MG63 (cell line): ENCODE measurements at regions not wholly inside any gene's neighbourhood (a gene's known extent, or its start where the extent isn't known, plus 50 kb on each side); places are given as distances from the start of the nearest gene placed in this dataset.
"Not testable (repeated sequence)": the region's sequence is repeated elsewhere in the genome, so short reads cannot be mapped to it uniquely, and the experiment has no call there.

Experiments
- DNase-seq: peaks from one replicate; pipeline ENCODE4 v3.0.0-alpha.2; 2020
- H3K27me3 ChIP-seq: fragments of 250-450 bp; sonication (Bioruptor Pico); 2 replicates; pipeline ENCODE4 v1.5.1; 2020; ENCODE audit warnings: mild to moderate bottlenecking, moderate library complexity
- H3K36me3 ChIP-seq: fragments of 250-450 bp; sonication (Bioruptor Pico); 2 replicates; pipeline ENCODE4 v1.5.1; 2020; ENCODE audit warnings: mild to moderate bottlenecking, moderate library complexity
- H3K4me3 ChIP-seq: fragments of 250-450 bp; sonication (Bioruptor Pico); 2 replicates; pipeline ENCODE4 v1.5.1; 2020; ENCODE audit warnings: mild to moderate bottlenecking, moderate library complexity
- H3K9me3 ChIP-seq: fragments of 250-450 bp; sonication (Bioruptor Pico); 2 replicates; pipeline ENCODE4 v1.5.1; 2020; ENCODE audit warnings: mild to moderate bottlenecking, moderate library complexity

GRCh38 chr15:31212326-31213080 lies 111.0 kb upstream of the TRPM1 start:
- Histone ChIP-seq H3K36me3 (no peaks in the 10 kb centered on the region), H3K27me3 (no peaks in the 10 kb centered on the region), H3K4me3 (no peak overlapping the region), H3K9me3 (no peaks in the 10 kb centered on the region)
- no peak for DNase-seq

GRCh38 chr15:31214158-31214863 lies 112.3 kb upstream of the KLF13 start:
- Histone ChIP-seq H3K27me3 (no peaks in the 10 kb centered on the region), H3K4me3 (no peak overlapping the region), H3K9me3 (no peaks in the 10 kb centered on the region), H3K36me3 (no peaks in the 10 kb centered on the region)
- no peak for DNase-seq

GRCh38 chr15:31214864-31215489 lies 111.7 kb upstream of the KLF13 start:
- no peaks in the 10 kb centered on the region for H3K36me3 ChIP-seq
- no peak overlapping the region for H3K4me3 ChIP-seq
- no peaks in the 10 kb centered on the region for H3K9me3 ChIP-seq
- no peaks in the 10 kb centered on the region for H3K27me3 ChIP-seq
- peak; percentile 64 for DNase-seq

- Histone ChIP-seq H3K36me3 (no peaks in the 10 kb centered on the region), H3K9me3 (no peaks in the 10 kb centered on the region), H3K4me3 (peak overlapping the region; percentile 43), H3K27me3 (no peaks in the 10 kb centered on the region)
- DNase-seq, result peak; percentile 63
Measured at GRCh38 chr15:31215490-31216214, 111.0 kb upstream of the KLF13 start.

GRCh38 chr15:31216215-31216911 lies 110.3 kb upstream of the KLF13 start:
- H3K9me3 ChIP-seq, result no peaks in the 10 kb centered on the region
- no peaks in the 10 kb centered on the region for H3K36me3 ChIP-seq
- no peaks in the 10 kb centered on the region for H3K27me3 ChIP-seq
- no peak overlapping the region for H3K4me3 ChIP-seq
- DNase-seq, result peak; percentile 72

- Histone ChIP-seq H3K9me3 (no peaks in the 10 kb centered on the region), H3K36me3 (no peaks in the 10 kb centered on the region), H3K4me3 (no peak overlapping the region), H3K27me3 (no peaks in the 10 kb centered on the region)
- no peak for DNase-seq
Measured at GRCh38 chr15:31217067-31217466, 109.6 kb upstream of the KLF13 start.

GRCh38 chr15:31217566-31218270 lies 108.9 kb upstream of the KLF13 start:
- Histone ChIP-seq H3K4me3 (no peak overlapping the region), H3K27me3 (no peaks in the 10 kb centered on the region), H3K9me3 (no peaks in the 10 kb centered on the region), H3K36me3 (no peaks in the 10 kb centered on the region)
- no peak for DNase-seq

GRCh38 chr15:31219221-31219620 lies 107.4 kb upstream of the KLF13 start:
- Histone ChIP-seq H3K4me3 (no peak overlapping the region), H3K27me3 (no peaks in the 10 kb centered on the region), H3K36me3 (no peaks in the 10 kb centered on the region), H3K9me3 (no peaks in the 10 kb centered on the region)
- no peak for DNase-seq

- Histone ChIP-seq H3K27me3 (no peaks in the 10 kb centered on the region), H3K4me3 (no peak overlapping the region), H3K9me3 (no peaks in the 10 kb centered on the region), H3K36me3 (no peaks in the 10 kb centered on the region)
- DNase-seq, result no peak
Measured at GRCh38 chr15:31221936-31222515, 104.6 kb upstream of the KLF13 start.

- no peak for DNase-seq
- Histone ChIP-seq H3K36me3 (no peaks in the 10 kb centered on the region), H3K4me3 (no peak overlapping the region), H3K9me3 (no peaks in the 10 kb centered on the region), H3K27me3 (no peaks in the 10 kb centered on the region)
Measured at GRCh38 chr15:31222773-31223341, 103.8 kb upstream of the KLF13 start.

GRCh38 chr15:31223478-31224350 lies 102.9 kb upstream of the KLF13 start:
- no peak overlapping the region for H3K4me3 ChIP-seq
- H3K9me3 ChIP-seq, result no peaks in the 10 kb centered on the region
- no peaks in the 10 kb centered on the region for H3K36me3 ChIP-seq
- no peak for DNase-seq
- H3K27me3 ChIP-seq, result no peaks in the 10 kb centered on the region

- not testable (repeated sequence) for H3K9me3 ChIP-seq, H3K27me3 ChIP-seq, H3K4me3 ChIP-seq, H3K36me3 ChIP-seq, DNase-seq
Measured at GRCh38 chr15:31224661-31225060, 102.0 kb upstream of the KLF13 start.

GRCh38 chr15:31225356-31225955 lies 101.2 kb upstream of the KLF13 start:
- DNase-seq, result no peak
- Histone ChIP-seq H3K27me3 (no peaks in the 10 kb centered on the region), H3K9me3 (no peaks in the 10 kb centered on the region), H3K36me3 (no peaks in the 10 kb centered on the region), H3K4me3 (no peak overlapping the region)

GRCh38 chr15:31226021-31226420 lies 100.6 kb upstream of the KLF13 start:
- DNase-seq, result no peak
- H3K9me3 ChIP-seq, result no peaks in the 10 kb centered on the region
- no peaks in the 10 kb centered on the region for H3K27me3 ChIP-seq
- H3K4me3 ChIP-seq, result no peak overlapping the region
- H3K36me3 ChIP-seq, result no peaks in the 10 kb centered on the region
